T-helper 9 cell (primary cell): ENCODE measurements at regions not wholly inside any gene's neighbourhood (a gene's known extent, or its start where the extent isn't known, plus 50 kb on each side); places are given as distances from the start of the nearest gene placed in this dataset.
"Not testable (repeated sequence)": the region's sequence is repeated elsewhere in the genome, so short reads cannot be mapped to it uniquely, and the experiment has no call there.

Experiments
- DNase-seq: peaks from one replicate; pipeline ENCODE4 v3.0.0-alpha.2; 2020

- not testable (repeated sequence) for DNase-seq
These were observed 199.2 kb upstream of the PZP start for GRCh38 chr12:9407425-9407748.

DNA sequence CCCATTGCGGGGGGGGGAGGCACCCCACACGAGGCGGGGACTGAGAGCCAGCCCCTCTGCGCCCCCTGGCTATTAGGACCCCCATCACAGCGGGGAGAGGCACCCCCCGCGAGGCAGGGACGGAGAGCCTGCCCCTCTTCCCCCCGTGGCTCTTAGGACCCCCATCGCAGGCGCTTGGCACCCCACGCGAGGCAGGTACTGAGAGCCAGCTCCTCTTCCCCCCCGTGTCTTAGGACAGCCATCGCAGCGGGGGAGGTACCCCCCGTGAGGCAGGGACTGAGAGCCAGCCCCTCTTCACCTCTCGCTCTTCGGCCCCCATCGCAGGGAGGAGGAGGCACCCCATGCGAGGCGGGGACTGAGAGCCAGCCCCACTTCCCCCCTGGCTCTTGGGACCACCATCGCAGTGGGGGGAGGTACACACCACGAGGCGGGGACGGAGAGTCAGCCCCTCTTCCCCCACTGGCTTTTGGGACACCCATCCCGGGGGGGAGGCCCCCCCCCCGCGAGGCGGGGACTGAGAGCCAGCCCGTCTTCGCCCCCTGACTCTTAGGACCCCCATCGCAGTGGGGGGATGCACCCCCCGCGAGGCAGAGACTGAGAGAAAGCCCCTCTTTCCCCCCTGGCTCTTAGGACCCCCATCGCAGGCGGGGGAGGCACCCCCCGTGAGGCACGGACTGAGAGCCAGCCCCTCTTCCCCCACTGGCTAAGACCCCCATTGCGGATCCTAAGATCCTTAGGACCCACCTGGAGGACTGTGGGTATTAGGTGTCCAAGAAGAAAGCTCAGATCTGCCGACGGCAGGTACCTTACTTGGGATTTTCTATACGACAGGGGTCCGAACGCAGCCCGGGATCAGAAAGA, 198.6 kb upstream of the PZP start:
- no peak for DNase-seq

DNA sequence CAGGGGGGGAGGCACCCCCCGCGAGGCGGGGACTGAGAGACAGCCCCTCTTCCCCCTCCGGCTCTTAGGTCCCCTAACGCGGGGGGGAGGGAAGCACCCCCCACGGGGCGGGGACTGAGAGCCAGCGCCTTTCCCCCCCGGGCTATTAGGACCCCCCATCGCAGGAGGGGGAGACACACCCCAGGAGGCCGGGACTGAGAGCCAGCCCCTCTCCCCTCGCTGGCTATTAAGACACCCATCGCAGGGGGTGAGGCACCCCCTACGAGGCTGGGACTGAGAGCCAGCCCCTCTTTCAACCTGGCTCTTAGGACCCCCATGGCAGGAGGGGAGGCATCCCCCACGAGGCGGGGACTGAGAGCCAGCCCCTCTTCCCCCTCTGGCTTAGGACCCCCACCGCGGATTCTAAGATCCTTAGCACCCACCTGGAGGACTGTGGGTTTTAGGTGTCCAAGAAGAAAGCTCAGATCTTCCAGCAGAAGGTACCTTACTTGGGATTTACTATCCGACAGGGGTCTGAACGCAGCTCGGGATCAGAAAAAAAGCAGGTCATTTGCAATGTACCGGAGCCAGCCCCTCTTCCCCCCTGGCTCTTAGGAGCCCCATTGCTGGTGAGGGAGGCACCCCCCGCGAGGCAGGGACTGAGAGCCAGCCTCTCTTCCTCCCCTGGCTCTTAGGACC, 197.8 kb upstream of the PZP start:
- DNase-seq = no peak

DNA sequence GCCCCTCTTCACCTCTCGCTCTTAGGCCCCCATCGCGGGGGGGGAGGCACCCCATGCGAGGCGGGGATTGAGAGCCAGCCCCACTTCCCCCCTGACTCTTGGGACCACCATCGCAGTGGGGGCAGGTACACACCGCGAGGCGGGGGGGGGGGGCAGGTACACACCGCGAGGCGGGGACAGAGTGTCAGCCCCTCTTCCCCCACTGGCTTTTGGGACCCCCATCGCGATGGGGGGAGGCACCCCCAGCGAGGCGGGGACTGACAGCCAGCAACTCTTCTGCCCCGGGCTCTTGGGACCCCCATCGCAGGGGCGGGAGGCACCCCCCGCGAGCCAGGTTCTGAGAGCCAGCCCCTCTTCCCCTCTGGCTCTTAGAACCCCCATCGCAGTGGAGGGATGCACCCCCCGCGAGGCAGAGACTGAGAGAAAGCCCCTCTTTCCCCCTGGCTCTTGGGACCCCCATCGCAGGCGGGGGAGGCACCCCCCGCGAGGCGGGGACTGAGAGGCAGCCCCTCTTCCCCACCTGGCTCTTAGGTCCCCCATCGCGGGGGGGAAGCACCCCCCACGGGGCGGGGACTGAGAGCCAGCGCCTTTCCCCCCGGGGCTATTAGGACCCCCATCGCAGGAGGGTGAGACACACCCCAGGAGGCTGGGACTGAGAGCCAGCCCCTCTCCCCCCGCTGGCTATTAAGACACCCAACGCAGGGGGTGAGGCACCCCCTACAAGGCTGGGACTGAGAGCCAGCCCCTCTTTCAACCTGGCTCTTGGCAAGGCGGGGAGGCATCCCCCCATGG, 196.5 kb upstream of the PZP start:
- peak; percentile 65 for DNase-seq

GRCh38 chr12:9404031-9404430, 195.8 kb upstream of the PZP start:
- no peak for DNase-seq

DNA sequence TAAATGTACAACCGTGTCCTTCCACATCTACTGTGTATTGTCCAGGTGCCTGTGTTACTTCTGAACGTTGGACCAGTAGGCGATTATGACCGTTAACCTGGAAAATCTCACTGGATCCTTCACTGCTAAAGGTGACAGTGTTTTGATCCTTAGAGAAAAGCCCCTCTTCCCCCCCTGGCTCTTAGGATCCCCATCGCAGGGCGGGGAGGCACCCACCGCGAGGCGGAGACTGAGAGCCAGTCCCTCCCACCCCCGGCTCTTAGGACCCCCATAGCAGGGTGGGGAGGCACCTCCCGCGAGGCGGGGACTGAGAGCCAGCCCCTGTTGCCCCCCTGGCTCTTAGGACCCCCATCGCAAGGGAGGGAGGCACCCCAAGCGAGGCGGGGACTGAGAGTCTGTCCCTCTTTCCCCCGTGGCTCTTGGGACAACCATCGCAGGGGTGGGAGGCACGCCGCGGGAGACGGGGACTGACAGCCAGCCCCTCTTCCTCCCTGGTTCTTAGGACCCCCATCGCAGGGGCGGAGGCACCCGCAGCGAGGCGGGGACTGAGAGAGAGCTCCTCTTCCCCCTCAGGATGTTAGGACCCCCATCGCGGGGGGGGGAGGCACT, 194.3 kb upstream of the PZP start:
- DNase-seq = not testable (repeated sequence)

DNA sequence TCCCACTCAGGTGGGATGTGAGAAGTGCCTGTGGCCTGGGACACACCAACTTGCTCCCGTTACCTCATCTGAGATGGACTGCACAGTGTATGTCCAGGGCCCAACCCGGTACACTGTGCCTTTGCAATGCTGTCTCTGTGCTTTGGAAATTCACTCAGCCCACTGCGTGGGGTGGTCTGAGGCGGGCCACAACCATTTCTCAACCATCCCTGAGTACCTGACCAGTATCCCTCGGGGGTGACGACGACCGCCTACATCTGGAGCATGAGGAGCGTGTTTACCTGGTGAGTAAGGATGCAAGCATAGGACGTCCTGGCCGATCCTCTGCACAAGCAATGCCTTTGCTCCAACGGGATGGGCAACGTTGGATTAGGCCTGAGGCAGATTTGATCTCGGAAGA, 188.2 kb upstream of the PZP start:
- not testable (repeated sequence) for DNase-seq

DNA sequence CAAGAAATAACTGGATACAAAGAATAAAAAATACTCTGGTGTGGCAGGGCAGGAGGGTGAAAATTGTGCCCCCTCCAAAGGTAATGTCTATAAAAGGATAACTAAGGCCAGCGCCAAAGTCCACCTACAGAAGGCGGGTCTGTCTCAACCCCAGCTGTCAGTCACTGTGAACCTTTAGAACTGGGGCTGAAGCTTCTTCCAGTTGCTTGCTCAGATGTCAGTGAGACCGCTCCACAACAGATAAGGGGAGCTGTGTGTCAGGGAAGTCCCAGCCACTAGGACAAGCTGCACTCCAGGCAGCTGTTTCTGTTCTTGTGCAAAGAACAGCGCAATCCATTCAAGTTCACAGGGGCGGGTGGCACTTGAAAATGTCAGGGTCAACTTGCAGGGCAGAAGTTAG, 187.0 kb upstream of the PZP start:
- DNase-seq = not testable (repeated sequence)

- DNase-seq = no peak
These were observed 184.6 kb upstream of the PZP start for GRCh38 chr12:9392842-9393241.

GRCh38 chr12:9391815-9392214, 183.6 kb upstream of the PZP start:
- DNase-seq = no peak

DNA sequence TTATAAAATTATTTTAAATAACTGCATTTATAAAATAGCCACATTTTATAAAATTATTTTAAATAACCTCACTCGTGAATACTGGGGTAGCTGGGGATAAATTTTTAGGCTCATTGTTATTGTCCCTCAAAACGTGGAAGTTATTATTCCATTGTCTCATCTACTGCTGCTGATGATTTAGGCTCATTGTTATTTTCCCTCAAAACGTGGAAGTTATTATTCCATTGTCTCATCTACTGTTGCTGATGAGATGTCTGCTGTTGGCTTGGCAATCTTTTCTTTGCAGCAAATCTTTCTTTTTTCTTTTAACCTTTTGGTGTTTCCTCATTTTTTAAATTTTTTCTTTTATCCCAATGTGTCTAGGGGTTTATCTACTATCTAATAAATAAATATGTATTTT, 182.6 kb upstream of the PZP start:
- no peak for DNase-seq

- DNase-seq = no peak
These were observed 181.6 kb upstream of the PZP start for GRCh38 chr12:9389796-9390195.

- DNase-seq = no peak
These were observed 180.2 kb upstream of the PZP start for GRCh38 chr12:9388379-9388778.

- no peak for DNase-seq
These were observed 179.3 kb upstream of the PZP start for GRCh38 chr12:9387450-9387849.

- no peak for DNase-seq
These were observed 175.4 kb upstream of the PZP start for GRCh38 chr12:9383585-9383984.

GRCh38 chr12:9381619-9382018, 173.4 kb upstream of the PZP start:
- DNase-seq = no peak

- DNase-seq = no peak
These were observed 172.5 kb upstream of the PZP start for GRCh38 chr12:9380650-9381049.

- no peak for DNase-seq
These were observed 171.0 kb upstream of the PZP start for GRCh38 chr12:9379023-9379742.

GRCh38 chr12:9378430-9378835, 170.2 kb upstream of the PZP start:
- DNase-seq = no peak

DNA sequence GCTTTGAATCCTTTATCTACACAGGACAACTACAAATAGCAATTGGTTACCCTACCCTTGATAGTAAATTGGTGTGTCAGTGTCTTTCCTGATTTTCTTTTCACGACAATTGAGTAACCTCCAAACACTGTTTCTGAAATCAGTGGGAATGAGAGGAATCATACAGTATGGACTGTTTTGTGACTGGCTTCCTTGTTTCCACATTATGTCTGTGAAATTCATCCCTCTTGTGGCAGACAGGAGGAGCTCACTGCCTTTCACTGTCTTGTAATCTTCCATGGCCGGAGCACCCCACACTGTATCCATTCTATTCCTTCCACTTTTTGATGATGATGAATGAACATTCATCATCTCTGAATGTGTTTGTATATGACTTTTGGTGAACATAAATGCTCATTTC, 164.0 kb upstream of the PZP start:
- DNase-seq = no peak

DNA sequence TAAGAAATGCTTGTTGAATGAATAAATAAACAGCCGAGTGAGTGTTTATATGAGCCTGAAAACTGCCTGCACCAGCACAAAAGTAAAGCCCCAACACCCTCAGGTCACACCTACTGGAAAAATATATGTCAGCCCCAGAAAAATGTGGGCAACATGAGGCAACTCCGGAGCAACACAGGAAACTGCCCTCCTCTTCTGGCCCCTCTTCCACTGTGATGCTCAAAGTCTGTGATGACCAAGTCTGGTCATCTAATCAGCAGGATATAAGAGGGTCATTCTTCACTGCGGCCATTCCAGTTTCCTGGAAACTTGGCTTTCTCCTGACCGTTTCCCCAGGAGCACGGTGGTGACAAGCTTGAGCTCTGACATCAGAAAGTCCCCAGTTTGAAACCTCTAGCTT, 159.6 kb upstream of the PZP start:
- no peak for DNase-seq

DNA sequence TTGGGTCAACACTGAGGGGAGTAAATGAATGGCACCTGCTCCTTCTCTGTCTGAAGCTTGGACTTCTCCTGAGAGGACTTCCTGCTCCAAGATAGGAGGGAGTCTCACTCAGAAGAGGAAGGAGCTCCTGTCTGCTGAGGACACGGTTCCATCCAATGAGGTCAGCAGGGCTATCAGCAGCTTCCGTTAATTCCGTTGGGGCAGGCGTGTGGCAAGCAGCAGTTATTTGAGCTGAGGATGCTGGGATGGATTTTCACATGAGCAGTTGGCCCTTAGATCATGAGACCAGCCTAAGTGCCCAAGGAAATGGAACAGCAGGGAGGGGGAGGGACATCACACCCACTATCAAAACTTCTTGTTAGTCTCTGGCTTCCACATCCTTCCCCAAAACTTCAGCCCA, 159.0 kb upstream of the PZP start:
- DNase-seq = no peak

DNA sequence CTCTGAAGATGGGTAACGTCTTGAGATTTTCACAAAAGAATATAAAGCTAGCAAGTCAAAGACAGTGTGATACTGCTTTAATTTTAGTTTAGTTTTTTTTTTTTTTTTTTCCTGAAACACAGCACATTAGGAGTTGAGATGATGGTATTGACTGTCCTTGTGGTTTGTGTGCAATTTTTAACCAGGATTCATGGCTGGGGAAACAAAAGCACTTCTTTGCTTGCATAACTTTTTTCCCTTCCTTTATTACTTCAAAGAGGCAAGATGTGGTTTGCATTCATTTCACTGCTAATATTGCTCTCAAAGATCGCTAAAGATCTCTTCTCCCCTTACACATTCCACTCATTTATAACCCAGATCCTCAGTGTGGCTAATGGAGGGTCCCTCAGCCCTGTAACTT, 157.1 kb upstream of the PZP start:
- no peak for DNase-seq
